ENCODE measurements at regions not wholly inside any gene's neighbourhood (a gene's known extent, or its start where the extent isn't known, plus 50 kb on each side); places are given as distances from the start of the nearest gene placed in this dataset.

DNA sequence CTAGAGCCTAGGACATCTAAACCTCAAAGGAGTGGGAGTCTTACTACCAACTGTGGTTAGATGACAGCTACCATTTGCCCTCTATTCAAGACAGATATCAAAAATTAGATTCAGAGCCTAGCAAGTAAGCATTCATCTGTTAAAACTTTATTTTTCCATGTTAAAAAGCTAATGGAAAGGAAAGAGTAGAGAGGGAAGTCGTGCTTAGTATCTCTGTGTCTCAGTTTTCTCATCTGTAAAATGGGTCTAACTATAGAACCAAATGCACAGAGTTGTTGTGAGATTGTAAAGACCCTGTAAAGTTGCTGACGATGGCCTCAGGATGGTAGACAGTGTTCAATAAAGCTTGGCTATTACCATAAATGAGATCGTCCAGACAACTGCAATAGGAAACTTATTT, 428.5 kb upstream of the RUNX1 start:
- TF ChIP-seq, protein P1, sequence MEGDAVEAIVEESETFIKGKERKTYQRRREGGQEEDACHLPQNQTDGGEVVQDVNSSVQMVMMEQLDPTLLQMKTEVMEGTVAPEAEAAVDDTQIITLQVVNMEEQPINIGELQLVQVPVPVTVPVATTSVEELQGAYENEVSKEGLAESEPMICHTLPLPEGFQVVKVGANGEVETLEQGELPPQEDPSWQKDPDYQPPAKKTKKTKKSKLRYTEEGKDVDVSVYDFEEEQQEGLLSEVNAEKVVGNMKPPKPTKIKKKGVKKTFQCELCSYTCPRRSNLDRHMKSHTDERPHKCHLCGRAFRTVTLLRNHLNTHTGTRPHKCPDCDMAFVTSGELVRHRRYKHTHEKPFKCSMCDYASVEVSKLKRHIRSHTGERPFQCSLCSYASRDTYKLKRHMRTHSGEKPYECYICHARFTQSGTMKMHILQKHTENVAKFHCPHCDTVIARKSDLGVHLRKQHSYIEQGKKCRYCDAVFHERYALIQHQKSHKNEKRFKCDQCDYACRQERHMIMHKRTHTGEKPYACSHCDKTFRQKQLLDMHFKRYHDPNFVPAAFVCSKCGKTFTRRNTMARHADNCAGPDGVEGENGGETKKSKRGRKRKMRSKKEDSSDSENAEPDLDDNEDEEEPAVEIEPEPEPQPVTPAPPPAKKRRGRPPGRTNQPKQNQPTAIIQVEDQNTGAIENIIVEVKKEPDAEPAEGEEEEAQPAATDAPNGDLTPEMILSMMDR (IDR thresholded peaks at IDR 0.05; ENCODE audit: control insufficient read depth, extremely low read depth, insufficient read depth): no peak
- no peak overlapping the region for H3K4me3 ChIP-seq (ENCODE audit: low read depth, low read length)
- DNase-seq (ENCODE audit: low read depth): no peak

DNA sequence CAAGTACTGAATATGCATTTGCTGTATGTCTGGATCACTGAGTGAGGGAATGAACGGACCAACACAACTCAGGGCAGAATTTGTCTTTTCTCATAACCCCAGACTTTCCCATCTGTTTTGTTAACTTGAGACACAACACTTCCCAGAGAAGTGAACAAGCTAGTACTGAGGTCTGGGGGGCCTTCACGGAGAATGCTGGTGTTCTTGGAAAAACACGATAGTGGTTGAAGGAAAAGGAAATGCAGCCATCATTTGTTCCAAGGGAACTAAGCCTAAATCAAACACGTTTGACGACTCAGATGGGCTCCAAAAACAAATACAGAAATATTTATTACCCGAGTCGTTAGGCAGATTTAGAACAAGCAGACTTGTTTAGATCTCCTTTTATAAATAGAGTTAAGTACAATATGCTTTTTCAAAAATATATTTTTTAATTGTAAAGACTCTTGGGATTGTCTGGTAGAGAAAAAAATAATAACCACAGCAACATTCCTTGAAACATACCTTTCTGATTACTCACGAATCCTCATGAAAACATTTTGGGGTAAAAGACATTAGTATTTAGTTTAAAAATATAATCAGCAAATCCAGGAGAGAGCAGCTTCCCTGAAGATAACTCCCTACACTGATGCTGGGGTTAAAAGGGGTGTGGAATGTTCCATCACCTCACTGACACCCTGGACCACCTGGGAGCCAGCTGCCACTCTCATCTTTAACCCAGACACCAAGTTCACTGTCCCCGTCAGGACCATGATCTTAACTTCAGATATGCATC, 427.7 kb upstream of the RUNX1 start:
- no peak for DNase-seq (ENCODE audit: low read depth)
- no peak overlapping the region for H3K4me3 ChIP-seq (ENCODE audit: low read depth, low read length)
- TF ChIP-seq, protein P1 (IDR thresholded peaks at IDR 0.05; ENCODE audit: control insufficient read depth, extremely low read depth, insufficient read depth): no peak

DNA sequence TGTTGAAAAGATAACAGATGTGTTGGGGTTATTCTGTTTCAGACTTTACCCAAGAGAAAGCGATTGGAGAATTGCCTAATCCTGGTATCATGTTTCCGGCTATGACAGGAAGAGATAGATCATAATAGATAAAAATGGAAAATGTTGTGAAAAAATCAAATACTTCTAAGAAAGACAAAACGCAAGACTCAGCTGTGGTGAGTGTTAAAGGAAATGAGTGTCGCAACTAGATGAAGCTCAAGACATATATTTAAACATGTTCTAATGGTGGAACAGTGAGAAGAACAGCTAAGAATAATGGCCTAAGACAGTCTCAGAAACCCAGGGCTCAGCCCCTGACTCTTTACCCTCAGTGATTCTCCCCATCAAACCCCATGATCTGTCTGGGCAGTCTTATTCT, 426.7 kb upstream of the RUNX1 start:
- no peak for DNase-seq (ENCODE audit: low read depth)
- TF ChIP-seq, protein P1 (IDR thresholded peaks at IDR 0.05; ENCODE audit: control insufficient read depth, extremely low read depth, insufficient read depth): no peak

DNA sequence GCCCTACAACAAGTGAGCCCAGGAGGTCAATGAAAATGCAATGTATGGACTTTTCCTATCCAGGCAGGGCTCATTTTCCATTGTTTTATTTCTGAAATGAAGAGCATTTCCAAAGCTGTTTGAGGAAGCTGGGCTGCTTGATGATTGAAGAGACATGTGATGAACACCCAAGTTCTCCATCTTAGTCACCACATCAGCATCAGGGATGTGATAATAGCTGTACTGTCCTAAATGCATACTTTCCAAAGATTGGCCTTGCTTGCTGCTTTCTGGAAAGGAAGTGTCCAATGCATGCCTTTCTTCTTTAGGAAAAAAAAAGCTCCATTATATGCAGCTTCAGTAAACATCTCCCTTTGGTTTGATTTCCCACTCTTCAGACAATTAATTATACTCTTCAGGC, 425.9 kb upstream of the RUNX1 start:
- no peak overlapping the region for H3K4me3 ChIP-seq (ENCODE audit: low read depth, low read length)
- TF ChIP-seq, protein P1 (IDR thresholded peaks at IDR 0.05; ENCODE audit: control insufficient read depth, extremely low read depth, insufficient read depth): no peak
- no peak for DNase-seq (ENCODE audit: low read depth)

More for the DNA sequence above, 426.7 kb upstream of the RUNX1 start:
- no peak overlapping the region for H3K4me3 ChIP-seq (ENCODE audit: low read depth, low read length)

DNA sequence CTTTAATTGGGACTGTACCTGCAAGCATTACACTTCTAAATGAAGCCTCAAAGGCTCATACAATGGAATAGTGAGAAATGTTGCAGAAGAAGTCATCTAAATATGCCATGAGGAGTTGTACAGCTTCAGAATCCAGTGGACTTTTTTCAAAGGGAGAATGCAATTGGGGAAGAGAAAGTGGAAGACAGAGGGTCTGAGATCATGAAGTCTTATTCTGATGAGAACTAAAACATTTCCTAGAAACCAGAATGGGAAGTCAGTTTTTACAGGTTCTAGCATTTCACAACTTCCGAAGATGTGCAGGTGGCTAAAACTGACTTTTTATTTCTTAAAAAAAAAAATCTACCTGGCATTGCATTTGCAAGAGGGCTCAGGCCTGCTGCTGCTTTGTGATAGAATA, 424.4 kb upstream of the RUNX1 start:
- H3K4me3 ChIP-seq (ENCODE audit: low read depth, low read length): no peak overlapping the region
- DNase-seq (ENCODE audit: low read depth): no peak
- TF ChIP-seq, protein P1 (IDR thresholded peaks at IDR 0.05; ENCODE audit: control insufficient read depth, extremely low read depth, insufficient read depth): no peak

DNA sequence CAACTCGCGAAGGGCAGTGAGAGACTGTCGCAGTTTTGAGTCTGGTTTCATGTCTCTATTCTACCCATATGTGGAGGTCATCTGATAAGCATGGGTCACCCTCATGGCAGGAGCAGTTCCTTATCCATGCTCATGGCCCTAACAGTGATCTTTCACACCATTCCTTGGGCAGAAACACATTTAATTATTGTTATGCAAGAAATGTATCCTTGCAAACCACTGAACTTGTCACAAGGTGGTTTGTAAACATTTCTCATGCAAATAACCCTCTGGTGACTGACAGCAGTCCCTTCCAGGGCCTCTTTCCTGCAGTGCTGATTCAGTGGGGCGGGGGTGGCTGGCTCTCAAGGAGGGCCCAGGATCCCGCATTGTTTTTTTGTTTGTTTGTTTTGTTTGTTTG, 421.4 kb upstream of the RUNX1 start:
- no peak overlapping the region for H3K4me3 ChIP-seq (ENCODE audit: low read depth, low read length)
- no peak for DNase-seq (ENCODE audit: low read depth)
- TF ChIP-seq, protein P1 (IDR thresholded peaks at IDR 0.05; ENCODE audit: control insufficient read depth, extremely low read depth, insufficient read depth): no peak

DNA sequence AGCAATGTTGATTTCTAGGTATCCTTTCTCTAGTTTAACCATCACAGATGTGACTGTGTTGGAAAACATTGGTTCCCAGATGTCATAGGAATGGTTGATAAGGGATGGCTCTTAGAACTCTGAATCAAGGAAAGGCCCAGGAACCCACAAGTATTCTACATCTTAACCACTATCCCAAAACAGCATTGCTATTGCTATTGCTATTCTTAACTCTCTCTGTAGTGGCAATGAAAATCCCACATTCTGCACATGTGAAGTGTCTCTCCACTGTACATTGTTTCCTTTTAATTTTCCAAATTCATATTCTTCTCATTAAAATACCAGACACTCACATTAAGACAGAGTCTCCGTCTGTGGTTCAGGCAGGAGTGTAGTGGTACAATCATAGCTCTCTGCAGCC, 420.4 kb upstream of the RUNX1 start:
- TF ChIP-seq, protein P1 (IDR thresholded peaks at IDR 0.05; ENCODE audit: control insufficient read depth, extremely low read depth, insufficient read depth): no peak
- no peak for DNase-seq (ENCODE audit: low read depth)
- no peak overlapping the region for H3K4me3 ChIP-seq (ENCODE audit: low read depth, low read length)
